ENCODE measurements at regions not wholly inside any gene's neighbourhood (a gene's known extent, or its start where the extent isn't known, plus 50 kb on each side); places are given as distances from the start of the nearest gene placed in this dataset.

DNA sequence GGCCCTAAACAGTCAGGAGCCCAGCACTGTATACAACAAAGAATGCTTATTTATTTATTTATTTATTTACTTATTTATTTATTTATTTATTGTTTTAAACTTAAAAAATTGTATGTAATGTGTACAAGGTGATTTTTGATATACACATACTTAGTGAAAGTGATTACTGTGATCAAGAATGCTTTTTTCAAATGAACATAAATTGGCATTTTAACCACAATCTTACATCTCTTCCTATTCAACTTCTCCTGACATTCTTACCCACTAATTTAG is 776.6 kb downstream of the TSN start:
- H3K4me1 ChIP-seq, result no peaks in the 10 kb centered on the region
- intact Hi-C loops (cut with DNase I), result no loop called here
- H3K4me3 ChIP-seq, result no peak overlapping the region
- DNase-seq (no peak), ATAC-seq (no peak)
- no peak for TF ChIP-seq CTCF (IDR thresholded peaks at IDR 0.05)
- no peaks in the 10 kb centered on the region for H3K36me3 ChIP-seq (ENCODE audit: insufficient read depth in 1 of 2, low read depth in 1 of 2)
- H3K9me3 ChIP-seq, result no peaks in the 10 kb centered on the region
- no peaks in the 10 kb centered on the region for H3K27me3 ChIP-seq (ENCODE audit: insufficient read depth in 3 of 3, low read length in 2 of 3)
- H3K27ac ChIP-seq, result no peak overlapping the region

DNA sequence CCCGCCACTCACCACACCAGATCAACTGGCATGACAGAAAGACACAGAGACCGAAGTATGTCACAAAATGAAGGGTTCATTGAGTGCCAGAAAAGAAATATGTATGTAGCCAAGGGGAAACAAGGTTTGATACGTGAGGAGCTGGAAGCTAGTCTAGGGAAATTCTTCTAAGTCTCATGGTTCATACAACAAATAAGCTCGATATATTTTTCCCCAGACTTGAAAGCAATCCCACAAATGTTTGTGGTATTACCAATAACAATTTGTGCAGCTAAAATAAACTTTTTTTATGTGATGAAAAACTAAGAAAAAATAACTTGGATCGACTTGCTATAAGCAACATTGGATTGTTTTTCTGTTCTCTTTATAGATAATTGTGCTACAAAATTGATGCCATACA is 777.0 kb downstream of the TSN start:
- WGBS, 3 donors, result 62 to 75% (median 68%) methylated on average over 5 of the region's 5 CpGs

GRCh38 chr2:122535960-122536505 is 780.6 kb downstream of the TSN start:
- TF ChIP-seq CTCF (IDR thresholded peaks at IDR 0.05), result no peak
- Histone ChIP-seq H3K9me3 (no peaks in the 10 kb centered on the region), H3K4me1 (no peaks in the 10 kb centered on the region), H3K36me3 (ENCODE audit: insufficient read depth in 1 of 2, low read depth in 1 of 2) (no peaks in the 10 kb centered on the region), H3K27ac (no peak overlapping the region), H3K27me3 (ENCODE audit: insufficient read depth in 3 of 3, low read length in 2 of 3) (no peaks in the 10 kb centered on the region), H3K4me3 (no peak overlapping the region)
- intact Hi-C loops (cut with DNase I), result no loop called here
- ATAC-seq, result no peak
- 85 to 90% (median 89%) methylated on average over 5 of the region's 5 CpGs for WGBS, 3 donors
- no peak for DNase-seq

More for the DNA sequence above, 777.0 kb downstream of the TSN start:
- Histone ChIP-seq H3K27me3 (ENCODE audit: insufficient read depth in 3 of 3, low read length in 2 of 3) (no peaks in the 10 kb centered on the region), H3K27ac (no peak overlapping the region), H3K9me3 (no peaks in the 10 kb centered on the region), H3K4me1 (no peaks in the 10 kb centered on the region), H3K4me3 (no peak overlapping the region), H3K36me3 (ENCODE audit: insufficient read depth in 1 of 2, low read depth in 1 of 2) (no peaks in the 10 kb centered on the region)
- no peak for TF ChIP-seq CTCF (IDR thresholded peaks at IDR 0.05)
- DNase-seq (no peak), ATAC-seq (no peak)
- intact Hi-C loops (cut with DNase I), result no loop called here

- DNase-seq (no peak), ATAC-seq (no peak)
- Histone ChIP-seq H3K4me3 (no peak overlapping the region), H3K27ac (no peak overlapping the region), H3K4me1 (no peaks in the 10 kb centered on the region), H3K36me3 (ENCODE audit: insufficient read depth in 1 of 2, low read depth in 1 of 2) (no peaks in the 10 kb centered on the region), H3K9me3 (no peaks in the 10 kb centered on the region), H3K27me3 (ENCODE audit: insufficient read depth in 3 of 3, low read length in 2 of 3) (no peaks in the 10 kb centered on the region)
- WGBS, 3 donors, result 77 to 83% (median 80%) methylated on average over 3 of the region's 3 CpGs
- no peak for TF ChIP-seq CTCF (IDR thresholded peaks at IDR 0.05)
- intact Hi-C loops (cut with DNase I), result no loop called here
Measured at GRCh38 chr2:122539311-122539710, 783.9 kb downstream of the TSN start.

DNA sequence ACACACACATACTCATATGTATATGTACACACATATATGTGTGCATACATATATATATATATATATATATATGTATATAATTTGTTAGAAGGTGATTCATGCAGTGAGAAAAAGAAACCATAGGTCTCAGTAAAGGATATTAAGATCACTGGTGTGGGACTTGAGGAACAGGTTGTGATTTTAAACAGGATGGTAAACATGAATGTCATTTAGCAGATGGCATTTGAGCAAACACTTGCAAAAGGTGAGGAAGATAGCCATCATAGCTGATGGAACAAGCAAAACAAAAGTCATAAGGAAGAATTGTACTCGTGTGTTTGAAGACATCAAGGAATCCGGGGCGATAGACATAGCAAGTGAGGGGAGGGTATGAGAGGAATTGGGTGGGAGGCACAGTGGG is 784.5 kb downstream of the TSN start:
- intact Hi-C loops (cut with DNase I), result no loop called here
- Histone ChIP-seq H3K27me3 (ENCODE audit: insufficient read depth in 3 of 3, low read length in 2 of 3) (no peaks in the 10 kb centered on the region), H3K27ac (no peak overlapping the region), H3K4me1 (no peaks in the 10 kb centered on the region), H3K4me3 (no peak overlapping the region), H3K9me3 (no peaks in the 10 kb centered on the region), H3K36me3 (ENCODE audit: insufficient read depth in 1 of 2, low read depth in 1 of 2) (no peaks in the 10 kb centered on the region)
- ATAC-seq, result no peak
- DNase-seq, result no peak
- 79 to 90% (median 86%) methylated on average over 3 of the region's 3 CpGs for WGBS, 3 donors
- TF ChIP-seq CTCF (IDR thresholded peaks at IDR 0.05), result no peak
